Ovary (tissue), 7 donors: ENCODE measurements at regions not wholly inside any gene's neighbourhood (a gene's known extent, or its start where the extent isn't known, plus 50 kb on each side); places are given as distances from the start of the nearest gene placed in this dataset.

ENCODE experiments used
- DNase-seq, 5 donors: peaks; one replicate each; pipeline ENCODE4 v3.0.0-alpha.2; 2019 to 2020
- H3K27ac ChIP-seq, 2 donors: fragments of 200-600 bp; one replicate each; pipeline versions ENCODE4 v1.5.1 to v1.8.0; 2019 to 2022
- H3K27me3 ChIP-seq: fragments of 200-600 bp; one replicate; pipeline ENCODE4 v1.8.0; 2022
- H3K36me3 ChIP-seq: fragments of 200-600 bp; sonication (generic); one replicate; pipeline ENCODE4 v1.5.1; 2019
- H3K4me1 ChIP-seq: one replicate; pipeline ENCODE4 v1.8.1; 2013; ENCODE audit warnings: mild to moderate bottlenecking, moderate library complexity; ENCODE audit not compliant: insufficient read depth
- H3K4me3 ChIP-seq: fragments of 200-600 bp; sonication (generic); one replicate; pipeline ENCODE4 v1.5.1; 2017
- H3K9me3 ChIP-seq, 2 donors: fragments of 200-600 bp in 1 of 2; sonication (generic) in 1 of 2; one replicate each; pipeline versions ENCODE4 v1.5.1 to v1.8.1; 2013 to 2019; ENCODE audit warnings: mild to moderate bottlenecking in 1 of 2, moderate library complexity in 1 of 2
- CTCF ChIP-seq, 3 donors: fragments of 450-650 bp in 2 of 3; fragments of 200-600 bp in 1 of 3; IDR thresholded peaks; one replicate each; pipeline versions ENCODE4 v1.5.1 to v1.8.0; 2016 to 2022; ENCODE audit warnings: antibody characterized with exemption in 3 of 3, mild to moderate bottlenecking in 1 of 3
- EP300 ChIP-seq: sonication (generic); formaldehyde crosslinking; IDR thresholded peaks from one replicate; pipeline ENCODE4 v1.6.1; 2017; ENCODE audit warnings: antibody characterized with exemption
- POLR2A ChIP-seq: fragments of 450-650 bp; IDR thresholded peaks from one replicate; pipeline ENCODE4 v1.6.1; 2017; ENCODE audit warnings: antibody characterized with exemption, mild to moderate bottlenecking, moderate library complexity
- WGBS, 3 donors: extraction: QIAGEN DNeasy Blood & Tissue Kit in 1 of 3; methylation state at CpG; one replicate each; pipeline versions ENCODE4 v1.1.5 to v1.1.7; 2013 to 2017; 5-methylcytosine and 5-hydroxymethylcytosine counted together
- intact Hi-C, 4 donors: fragments of 100-400 bp; cut with DNase I; formaldehyde crosslinking; loops; one replicate each; pipeline versions ENCODE4 v1.11.0 to v1.15.1; 2022 to 2023
- donor health status: DM: no; HTN: no; CAD: no; lungs with moderate emphysema.
- donor health status: DM: no; HTN: no; CAD: no.
- donor health status: Bipolar disorder and iron deficiency.
- donor health status: DM: no; HTN: no; CAD: no.
- donor health status: DM: yes; HTN: yes; CAD: no.

- WGBS, 3 donors, result 90 to 93% (median 92%) methylated on average over 4 of the region's 4 CpGs
- peaks cover 2% of the 10 kb centered on the region for H3K4me1 ChIP-seq
- H3K27me3 ChIP-seq, result no peaks in the 10 kb centered on the region
- H3K4me3 ChIP-seq, result no peak overlapping the region
- no peak overlapping the region for H3K27ac ChIP-seq
- no peaks in the 10 kb centered on the region for H3K9me3 ChIP-seq
- intact Hi-C loops, result no loop called here
- no peak for DNase-seq
- H3K36me3 ChIP-seq, result no peaks in the 10 kb centered on the region
- TF ChIP-seq POLR2A, result no peak
- no peak for TF ChIP-seq EP300
- no peak for TF ChIP-seq CTCF (IDR thresholded peaks at IDR 0.05)
These were observed 388.7 kb downstream of the TNS1 start for GRCh38 chr2:217614096-217614495.

DNA sequence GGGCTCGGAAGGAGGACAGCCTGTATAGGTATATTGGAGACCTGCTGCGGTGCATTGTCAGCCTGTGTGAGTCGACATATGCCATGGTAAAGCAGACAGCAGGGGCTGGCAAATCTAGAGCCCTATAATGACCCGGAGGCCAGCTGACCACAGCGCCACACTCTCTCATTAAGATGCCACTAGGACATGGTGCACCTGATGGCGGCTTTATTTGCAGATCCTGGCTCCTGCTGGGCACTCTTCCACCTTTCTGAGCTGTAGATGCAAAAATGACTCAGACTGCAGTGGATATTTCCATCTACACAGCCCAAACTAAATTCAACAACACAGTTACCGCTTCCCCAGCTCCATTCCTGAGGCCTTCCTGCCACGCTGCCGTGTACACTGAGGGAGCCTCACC lies 389.9 kb downstream of the TNS1 start:
- H3K36me3 ChIP-seq, result no peaks in the 10 kb centered on the region
- WGBS, 3 donors, result 89 to 98% (median 96%) methylated on average over 9 of the region's 9 CpGs
- peaks cover 2% of the 10 kb centered on the region for H3K4me1 ChIP-seq
- no peak for TF ChIP-seq POLR2A
- no peak for TF ChIP-seq EP300
- no peak for DNase-seq
- H3K4me3 ChIP-seq, result no peak overlapping the region
- no peak overlapping the region for H3K27ac ChIP-seq
- H3K9me3 ChIP-seq, result no peaks in the 10 kb centered on the region
- no peaks in the 10 kb centered on the region for H3K27me3 ChIP-seq
- intact Hi-C loops, result no loop called here

- no peaks in the 10 kb centered on the region for H3K36me3 ChIP-seq
- 64 to 84% (median 75%) methylated on average over 3 of the region's 3 CpGs for WGBS, 3 donors
- intact Hi-C loops, result no loop called here
These were observed 390.6 kb downstream of the TNS1 start for GRCh38 chr2:217612211-217612610.

GRCh38 chr2:217611626-217612127 lies 391.1 kb downstream of the TNS1 start:
- H3K9me3 ChIP-seq, result no peaks in the 10 kb centered on the region
- intact Hi-C loops, result no loop called here
- no peak for DNase-seq
- no peaks in the 10 kb centered on the region for H3K4me1 ChIP-seq
- no peak overlapping the region for H3K27ac ChIP-seq
- 96 to 97% (median 96%) methylated on average over 5 of the region's 5 CpGs for WGBS, 3 donors
- TF ChIP-seq CTCF (IDR thresholded peaks at IDR 0.05) (no peak), POLR2A (no peak), EP300 (no peak)
- no peaks in the 10 kb centered on the region for H3K36me3 ChIP-seq
- H3K4me3 ChIP-seq, result no peak overlapping the region
- no peaks in the 10 kb centered on the region for H3K27me3 ChIP-seq

More at GRCh38 chr2:217612211-217612610, 390.6 kb downstream of the TNS1 start:
- no peaks in the 10 kb centered on the region for H3K27me3 ChIP-seq
- no peak overlapping the region for H3K27ac ChIP-seq
- no peaks in the 10 kb centered on the region for H3K4me1 ChIP-seq
- H3K4me3 ChIP-seq, result no peak overlapping the region
- DNase-seq, result no peak
- no peak for TF ChIP-seq CTCF (IDR thresholded peaks at IDR 0.05)
- no peak for TF ChIP-seq EP300
- no peak for TF ChIP-seq POLR2A
- no peaks in the 10 kb centered on the region for H3K9me3 ChIP-seq

DNA sequence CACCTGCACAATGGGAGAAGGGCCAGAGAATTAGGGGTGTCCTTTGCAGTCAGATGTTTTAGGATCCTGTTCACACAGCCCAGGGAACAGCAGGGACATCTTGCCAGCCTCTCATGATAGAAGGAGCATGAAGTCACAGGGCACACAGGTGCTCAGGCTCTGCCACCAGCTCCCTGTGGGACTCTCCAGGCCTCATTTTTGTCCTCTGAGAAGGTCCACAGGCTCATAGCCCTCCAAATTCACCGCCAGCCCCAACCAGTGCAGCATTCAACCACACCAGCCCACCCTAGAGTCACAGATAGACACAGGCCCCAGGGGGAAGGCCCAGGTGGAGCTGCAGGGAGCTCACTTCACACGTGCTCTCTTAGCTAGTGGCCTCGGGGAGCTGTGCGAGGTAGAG lies 391.7 kb downstream of the TNS1 start:
- Histone ChIP-seq H3K9me3 (no peaks in the 10 kb centered on the region), H3K27me3 (no peaks in the 10 kb centered on the region), H3K36me3 (no peaks in the 10 kb centered on the region), H3K27ac (no peak overlapping the region), H3K4me3 (no peak overlapping the region), H3K4me1 (no peaks in the 10 kb centered on the region)
- TF ChIP-seq CTCF (IDR thresholded peaks at IDR 0.05) (no peak), POLR2A (no peak)
- no peak for DNase-seq
- intact Hi-C loops, result no loop called here
- 94 to 98% (median 95%) methylated on average over 4 of the region's 4 CpGs for WGBS, 3 donors
